GM19468 (cell line): ENCODE measurements at regions not wholly inside any gene's neighbourhood (a gene's known extent, or its start where the extent isn't known, plus 50 kb on each side); places are given as distances from the start of the nearest gene placed in this dataset.

Experiments
- ATAC-seq: cut with Tn5 transposase; IDR thresholded peaks from one replicate; pipeline ENCODE4 v1.9.1; 2021; ENCODE audit warnings: mild to moderate bottlenecking, moderate library complexity, moderate number of reproducible peaks; ENCODE audit not compliant: unreplicated experiment; ENCODE audit errors: extremely low read depth

DNA sequence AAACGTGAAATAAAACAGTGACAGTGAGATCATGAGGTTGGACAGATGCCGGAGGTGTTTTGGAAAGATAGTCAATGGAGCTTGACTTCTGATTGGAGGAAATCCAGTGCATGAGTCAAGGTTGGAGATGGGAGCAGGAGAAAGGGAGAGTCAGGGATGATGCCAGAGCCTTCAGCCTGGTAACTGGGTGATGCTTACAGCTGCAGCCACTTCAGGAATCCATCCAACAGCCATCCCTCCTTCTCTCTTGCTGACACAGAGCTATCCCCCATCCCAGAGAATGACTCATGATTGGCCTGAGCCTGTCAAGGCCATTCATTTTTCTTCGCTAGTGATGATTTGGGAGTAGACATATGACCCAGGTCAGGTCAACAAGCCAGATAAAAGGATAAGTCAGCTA is 112.8 kb downstream of the SAMD5 start:
- ATAC-seq = no peak

DNA sequence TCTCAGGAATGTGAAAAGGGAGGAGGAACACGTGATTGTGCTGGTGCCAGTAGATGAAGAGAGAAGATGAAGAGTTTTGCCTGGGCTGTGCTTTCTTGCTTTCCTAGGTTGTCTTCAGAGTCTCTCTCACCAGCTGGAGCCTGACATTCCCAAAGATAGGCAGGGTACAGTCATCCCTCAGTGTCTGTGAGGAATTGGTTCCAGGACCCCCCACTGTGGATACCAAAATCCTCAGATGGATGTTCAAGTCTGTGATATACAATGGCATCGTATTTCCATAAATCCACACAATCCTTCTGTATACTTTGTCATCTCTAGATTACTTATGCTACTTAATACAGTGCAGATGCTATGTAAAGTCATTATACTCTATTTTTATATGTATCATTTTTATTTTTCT is 113.5 kb downstream of the SAMD5 start:
- no peak for ATAC-seq

DNA sequence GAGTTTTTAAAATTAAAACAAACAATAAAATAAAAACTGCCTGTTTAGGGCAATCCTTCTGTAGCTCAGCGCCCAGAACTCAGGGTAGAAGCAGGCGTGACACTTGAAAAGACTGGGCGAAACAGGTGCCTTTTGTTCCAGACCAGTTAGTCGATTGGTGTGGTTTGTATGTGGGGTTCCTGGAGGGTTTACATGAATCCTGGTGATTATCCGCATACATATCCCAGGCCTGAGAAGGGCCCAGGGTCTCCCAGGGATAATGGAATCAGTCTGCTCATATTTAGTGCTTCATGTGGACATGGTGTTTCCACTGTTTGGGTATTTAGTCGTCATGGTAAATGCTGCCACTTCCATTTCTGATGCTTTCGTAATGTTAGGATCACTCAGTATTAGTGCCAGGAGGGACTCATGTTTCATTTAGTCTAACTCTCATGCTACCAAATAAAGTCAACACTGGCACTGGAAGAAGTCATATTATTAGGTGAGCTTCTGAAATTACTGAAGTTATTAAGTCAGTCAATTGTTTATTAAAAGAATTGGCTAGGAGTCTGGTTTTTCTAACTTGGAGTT is 116.5 kb downstream of the SAMD5 start:
- ATAC-seq = no peak

DNA sequence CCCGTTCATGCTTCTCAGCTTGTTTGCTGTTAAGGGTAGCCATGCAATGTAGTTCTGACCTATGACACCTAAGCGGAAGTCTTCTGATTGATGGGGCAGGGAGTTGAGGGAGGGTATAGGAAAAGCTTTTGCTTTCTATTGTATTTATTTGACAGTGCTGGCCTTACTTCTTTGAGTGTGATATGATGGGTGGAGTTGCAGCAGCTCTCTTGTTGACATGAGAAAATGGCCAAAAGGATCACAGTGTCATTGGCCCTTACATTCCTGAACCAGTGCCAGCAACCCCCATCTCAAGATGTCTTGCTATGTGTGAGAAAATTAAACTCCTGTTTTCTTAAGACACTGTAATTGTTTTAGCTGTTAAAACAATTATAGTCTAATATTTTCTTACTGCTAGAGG is 117.5 kb downstream of the SAMD5 start:
- no peak for ATAC-seq

DNA sequence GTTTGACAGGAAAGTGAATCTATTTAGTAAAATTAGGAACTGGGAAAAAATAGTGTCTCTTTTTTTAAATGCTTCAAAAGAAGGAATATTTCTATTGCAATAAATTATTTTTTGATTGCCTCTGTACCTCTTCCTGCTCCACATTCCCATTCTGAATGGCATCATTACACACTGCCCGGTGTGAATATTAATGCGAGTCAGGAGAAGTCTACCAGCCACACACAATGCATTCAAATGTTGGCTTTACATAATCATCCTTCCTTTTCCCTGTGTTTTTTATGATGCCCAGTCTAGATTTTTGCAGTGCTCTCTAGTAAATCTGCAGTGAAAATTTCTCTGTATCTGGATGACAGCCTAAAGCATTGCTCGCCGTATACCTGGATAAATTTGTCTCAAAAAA is 118.9 kb downstream of the SAMD5 start:
- no peak for ATAC-seq

DNA sequence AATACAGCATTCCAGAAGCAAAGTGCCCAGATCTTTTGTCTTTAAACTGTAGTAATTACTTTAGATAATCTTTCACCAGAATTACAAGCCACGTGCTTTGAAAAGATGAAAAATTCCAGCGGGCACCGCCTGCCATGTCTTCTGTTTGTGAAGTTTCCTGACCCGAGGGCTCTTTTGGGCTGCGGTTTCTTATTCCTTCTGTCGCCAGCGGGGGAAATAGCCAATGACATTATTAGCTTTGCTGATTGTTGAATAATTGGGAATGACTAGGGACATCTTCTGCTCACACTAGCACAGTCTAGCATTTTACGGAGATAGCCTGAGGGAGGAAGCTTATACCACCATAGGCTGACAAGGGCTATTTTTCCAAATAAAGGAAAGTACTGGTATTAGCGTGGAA is 124.7 kb downstream of the SAMD5 start:
- no peak for ATAC-seq

DNA sequence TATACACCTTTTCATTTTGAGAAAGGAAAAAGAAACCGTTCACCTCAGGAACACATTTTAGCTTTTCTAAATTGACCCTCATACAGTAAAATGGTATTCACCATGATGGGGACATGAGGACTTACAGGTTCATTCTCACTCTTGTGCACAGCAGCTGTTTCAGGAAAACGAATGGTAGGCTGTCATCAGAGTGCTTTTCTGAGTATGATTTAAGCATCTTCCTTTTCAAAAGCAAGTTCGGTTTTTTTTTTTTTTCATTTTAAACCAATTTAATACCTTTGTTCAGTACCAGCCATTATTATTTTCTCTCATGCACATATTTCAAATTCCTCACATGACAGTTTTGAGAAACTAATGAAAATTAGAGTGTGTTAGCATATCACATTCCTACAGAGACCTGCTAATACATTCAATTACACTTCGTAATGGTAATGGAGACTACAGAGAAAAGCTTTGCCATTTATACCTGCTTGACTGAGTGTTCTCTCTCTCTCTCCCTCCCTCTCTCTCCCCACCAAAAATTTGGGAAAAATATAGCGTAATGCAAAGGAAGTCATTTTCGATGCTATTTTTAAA is 129.2 kb downstream of the SAMD5 start:
- no peak for ATAC-seq

DNA sequence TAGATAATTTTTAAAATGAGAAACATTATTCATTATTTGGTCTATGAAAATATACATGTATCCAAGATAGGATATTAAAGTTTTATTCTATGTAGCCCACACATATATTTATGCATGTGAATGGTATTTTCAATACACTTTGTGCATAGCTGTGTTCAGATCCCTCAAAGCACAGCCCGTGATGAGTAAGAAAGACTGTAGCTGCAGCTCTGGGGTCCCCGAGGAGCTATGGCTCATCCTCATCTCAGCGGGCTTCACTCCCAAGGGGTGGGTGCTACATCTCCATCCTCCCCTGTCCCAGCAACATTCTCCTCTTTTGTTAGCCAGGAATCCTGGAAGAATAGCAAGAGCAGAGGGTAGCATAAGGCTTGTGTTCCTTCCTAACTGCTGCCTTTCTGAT is 130.8 kb downstream of the SAMD5 start:
- ATAC-seq = no peak

DNA sequence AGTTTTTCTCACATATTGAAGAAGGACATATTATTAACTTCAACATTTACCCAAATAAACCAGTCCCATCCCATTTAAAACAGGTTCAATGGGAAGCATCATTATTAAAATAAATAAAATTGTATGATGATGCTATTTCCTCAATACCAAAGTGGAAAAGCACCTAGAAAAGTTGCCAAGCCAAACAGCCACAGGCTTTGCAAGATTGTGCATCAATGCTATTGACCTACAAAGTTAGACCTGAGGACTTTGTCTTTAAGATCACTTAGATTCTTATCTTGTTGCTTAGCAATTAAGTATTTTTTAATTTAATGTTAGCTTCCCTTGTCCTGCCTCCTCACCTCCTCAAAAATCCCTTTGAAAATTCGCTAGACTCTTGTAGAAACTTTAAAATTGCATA is 132.1 kb downstream of the SAMD5 start:
- ATAC-seq = no peak

DNA sequence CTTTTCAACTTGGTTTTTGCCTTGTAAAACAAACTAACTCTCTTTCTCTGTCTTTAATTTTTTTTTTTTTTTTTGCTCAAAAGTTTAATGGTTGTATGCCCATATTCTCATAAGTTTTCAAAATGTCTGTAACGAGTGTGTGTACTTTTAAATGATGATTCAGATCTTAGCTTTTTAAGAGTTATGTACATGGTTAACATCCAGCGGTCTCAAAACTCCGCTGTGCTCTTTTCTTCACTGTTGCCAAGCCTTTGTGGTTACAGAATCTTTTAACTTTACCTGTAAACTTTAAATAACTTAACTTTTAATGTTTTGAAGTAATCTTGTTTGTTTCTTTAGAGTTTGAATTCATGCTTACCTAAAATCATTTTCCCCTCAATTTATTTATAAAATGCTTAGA is 133.0 kb downstream of the SAMD5 start:
- no peak for ATAC-seq

DNA sequence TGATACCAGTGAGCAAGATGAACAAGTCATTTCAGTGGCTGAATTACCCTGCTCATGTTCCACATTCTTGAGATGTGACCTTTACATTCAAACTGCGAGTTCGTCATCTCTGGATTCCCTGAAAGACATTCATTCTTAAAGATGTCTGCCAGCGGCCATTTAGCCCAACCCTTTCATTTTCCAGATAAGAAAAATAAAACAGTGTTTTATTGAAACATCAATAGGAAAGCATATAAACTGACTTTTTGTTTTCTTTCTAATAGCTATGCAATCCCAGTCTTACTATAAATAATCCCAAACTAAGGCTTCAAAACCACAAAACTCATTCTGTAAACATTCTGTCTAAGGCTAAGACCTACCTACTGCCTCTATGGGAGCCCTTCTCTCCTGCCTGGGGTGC is 134.0 kb downstream of the SAMD5 start:
- no peak for ATAC-seq

DNA sequence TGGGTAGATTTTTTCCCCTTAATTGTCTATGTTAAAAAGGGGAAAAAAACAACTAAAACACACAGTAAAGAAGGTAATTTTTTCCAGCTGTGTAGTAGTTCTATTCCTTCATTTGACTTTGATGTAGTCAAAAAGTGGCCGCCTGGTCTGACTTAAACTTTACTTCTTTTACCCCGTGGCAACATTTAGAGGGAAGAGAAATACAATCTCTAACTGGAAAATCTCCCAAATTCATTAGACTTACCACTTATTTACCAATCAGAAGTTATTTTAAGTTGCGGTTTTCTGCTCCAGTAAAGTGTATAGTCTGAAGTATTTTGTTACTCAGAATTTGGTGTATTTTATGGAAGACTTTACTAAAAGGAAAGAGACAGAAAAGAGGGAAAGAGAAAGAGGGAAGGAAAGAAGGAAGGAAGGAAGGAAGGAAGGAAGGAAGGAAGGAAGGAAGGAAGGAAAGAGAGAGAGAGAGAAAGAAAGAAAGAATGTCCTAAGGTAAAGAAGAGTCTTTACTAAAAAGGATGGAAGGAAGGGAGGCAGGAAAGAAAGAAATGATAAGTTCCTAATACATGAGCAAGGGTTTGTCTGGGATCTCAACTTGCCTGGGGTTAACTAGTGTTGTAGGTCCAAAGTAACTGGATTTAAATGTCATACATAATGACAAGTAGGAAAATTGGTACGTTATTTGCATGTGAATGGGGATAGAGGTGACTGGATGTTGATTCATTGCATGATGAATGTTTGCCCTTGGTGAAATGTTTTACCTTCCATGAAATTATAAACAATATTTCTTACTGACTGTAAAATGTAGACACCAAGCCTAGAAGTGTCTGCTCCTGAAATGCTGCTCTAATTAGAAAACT is 135.1 kb downstream of the SAMD5 start:
- no peak for ATAC-seq

DNA sequence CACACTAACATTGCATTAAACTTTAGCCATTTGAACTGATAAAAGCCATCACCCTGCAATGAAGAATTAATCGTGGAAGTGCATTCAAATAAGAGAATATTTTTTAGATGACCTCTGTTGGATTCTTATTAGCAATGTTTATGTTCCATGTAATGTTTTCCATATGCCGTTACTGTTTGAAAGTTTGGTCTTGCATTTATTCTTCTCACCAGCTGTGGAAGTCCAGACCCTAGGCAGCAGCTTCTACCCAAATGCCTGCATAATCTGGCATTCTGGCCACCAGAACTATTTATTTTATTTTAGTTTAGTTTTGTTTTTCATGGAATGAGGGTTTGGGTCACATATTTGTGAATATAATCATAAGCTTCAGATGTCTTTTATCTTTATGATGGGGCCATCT is 140.4 kb downstream of the SAMD5 start:
- no peak for ATAC-seq

DNA sequence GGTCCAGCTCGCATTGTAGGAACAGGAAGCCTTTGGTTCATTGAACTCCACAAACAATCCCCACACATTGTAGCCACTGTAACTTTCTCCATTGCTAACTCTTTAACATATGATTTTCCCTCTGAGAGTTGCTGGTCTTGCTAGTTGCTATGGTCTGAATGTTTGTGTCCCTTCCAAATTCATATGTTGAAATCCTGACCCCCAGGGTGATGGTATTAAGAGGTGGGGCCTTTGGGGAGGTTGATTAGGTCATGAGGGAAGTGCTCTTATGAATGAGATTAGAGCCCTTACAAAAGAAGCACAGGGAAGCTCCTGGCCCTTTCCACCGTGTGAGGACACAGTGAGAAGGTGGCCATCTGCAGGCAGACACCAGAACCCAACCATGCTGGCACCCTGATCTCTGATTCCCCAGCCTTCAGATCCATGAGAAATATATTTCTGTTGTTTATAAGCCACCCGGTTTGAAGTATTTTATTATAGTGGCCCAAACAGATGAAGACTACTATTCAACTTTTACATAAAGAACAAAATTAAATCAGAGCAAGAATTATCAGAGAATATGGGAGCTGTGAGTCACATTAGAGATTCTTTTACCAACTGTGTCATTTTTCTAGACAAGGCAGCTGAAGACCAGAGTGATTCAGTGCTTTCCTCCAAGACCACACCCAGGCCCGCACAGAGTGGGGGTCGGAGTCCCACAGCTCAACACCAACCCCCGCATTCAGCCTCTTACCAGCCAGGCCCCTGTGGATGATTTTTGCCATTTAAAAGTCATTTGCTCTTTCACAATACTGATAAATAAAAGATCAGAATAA is 143.0 kb downstream of the SAMD5 start:
- no peak for ATAC-seq

DNA sequence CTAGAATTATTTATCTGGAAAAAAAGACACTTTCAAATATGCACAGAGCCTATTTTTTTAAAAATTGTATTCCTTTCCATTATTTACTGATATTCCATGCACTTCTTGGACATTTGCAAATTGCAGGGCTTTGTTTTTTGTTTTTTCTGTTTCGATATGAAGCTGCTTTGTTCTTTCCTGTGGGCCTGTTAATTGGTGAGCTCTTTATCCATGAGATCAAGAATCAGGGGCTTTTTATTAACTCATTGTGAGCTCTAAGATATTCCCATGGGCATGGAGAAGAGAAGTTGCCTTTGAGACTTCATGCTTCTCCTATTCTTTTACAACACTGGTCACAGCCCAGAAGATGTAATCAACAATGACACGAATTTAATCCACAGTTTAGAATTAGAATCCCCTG is 145.1 kb downstream of the SAMD5 start:
- no peak for ATAC-seq

DNA sequence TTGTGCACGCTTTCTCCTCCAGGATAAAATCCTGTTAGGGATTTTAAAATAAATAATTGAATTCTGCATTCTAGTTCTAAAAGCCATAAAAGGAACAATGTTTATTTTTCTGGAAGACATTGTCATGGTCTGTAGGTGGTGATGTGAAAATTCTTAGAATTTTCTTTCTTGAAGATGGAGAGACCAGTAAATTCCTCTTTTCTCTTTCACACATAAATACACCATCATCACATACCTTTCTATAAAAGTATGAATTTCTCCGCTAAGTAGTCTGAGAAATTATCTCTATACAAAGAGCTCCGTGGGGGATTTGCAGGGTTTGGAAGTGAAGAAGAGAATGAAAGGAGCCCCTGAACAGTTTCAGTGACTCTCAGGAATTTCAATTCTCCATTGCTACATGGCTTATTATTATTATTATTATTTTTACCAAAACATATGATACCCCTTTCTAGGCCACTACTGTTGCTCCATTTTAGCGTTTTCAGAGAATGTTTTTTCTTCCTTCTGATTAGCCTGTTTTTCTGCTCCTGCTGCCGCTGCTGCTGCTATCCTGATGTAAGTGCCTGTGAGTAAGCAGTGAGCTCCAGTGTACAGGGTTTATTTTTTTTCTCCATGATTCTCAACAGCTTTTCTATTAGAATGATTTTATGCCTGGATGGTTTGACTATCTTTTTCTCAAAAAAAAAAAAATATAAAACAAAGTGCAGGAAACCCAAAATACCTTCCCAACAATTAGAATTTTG is 145.8 kb downstream of the SAMD5 start:
- ATAC-seq = no peak

DNA sequence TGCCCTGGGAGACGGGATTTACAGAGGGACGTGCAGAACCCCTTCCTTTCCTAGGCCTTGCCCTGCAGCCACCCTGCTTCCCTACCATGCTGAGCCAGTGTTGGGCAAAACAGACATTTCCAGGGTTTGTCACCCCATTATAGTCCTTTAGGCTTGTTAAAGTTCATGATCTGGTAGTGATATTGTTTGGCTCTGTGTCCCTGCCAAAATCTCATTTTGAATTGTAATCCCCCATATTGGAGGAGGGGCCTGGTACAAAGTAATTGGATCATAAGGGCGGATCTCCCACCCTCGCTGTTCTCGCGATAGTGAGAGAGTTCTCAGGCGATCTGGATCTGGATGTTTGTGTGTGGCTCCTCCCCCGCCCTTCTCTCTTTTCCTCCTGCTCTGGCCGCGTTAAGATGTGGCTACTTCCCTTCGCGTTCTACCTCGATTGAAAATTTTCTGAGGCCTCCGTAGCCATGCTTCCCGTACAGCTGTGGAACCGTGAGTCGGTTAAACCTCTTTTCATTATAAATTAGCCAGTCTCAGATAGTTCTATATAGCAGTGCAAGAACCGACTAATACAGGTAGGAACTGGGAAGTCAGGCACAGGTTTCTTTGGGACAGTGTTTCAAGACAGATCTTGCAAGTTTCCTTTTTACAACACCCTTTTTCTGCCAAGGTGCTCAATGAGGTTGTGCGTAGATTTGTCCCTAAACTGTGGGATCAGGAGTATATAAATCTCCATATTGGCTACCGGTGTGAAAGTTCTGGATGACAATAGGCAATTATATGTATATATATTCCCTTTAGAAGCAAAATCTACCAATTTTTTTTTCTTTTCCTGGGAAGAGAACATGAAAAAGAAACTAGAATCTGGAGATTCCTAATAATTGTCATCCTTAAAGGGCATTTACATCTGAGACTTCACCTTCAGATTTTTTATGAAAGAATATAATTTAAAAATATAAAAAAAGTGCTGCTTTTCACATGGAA is 152.1 kb downstream of the SAMD5 start:
- no peak for ATAC-seq

DNA sequence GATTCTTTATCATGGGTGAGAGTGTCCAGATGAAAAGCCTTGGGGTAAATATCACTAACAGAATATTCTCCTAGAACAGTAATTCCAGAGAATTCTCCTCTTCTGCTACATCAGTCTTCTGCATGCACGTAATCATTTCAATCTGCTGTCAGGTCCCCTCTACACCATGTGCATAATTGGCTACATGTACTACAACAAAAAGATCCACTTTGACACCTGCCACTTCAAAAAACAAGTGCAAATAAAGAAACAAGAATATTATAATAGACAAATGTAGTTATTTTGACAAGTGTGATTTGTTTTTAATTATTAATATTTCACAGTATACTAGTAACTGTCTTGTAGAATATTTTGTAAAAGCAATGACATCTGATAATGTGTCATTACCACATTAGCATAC is 154.2 kb downstream of the SAMD5 start:
- ATAC-seq = no peak

DNA sequence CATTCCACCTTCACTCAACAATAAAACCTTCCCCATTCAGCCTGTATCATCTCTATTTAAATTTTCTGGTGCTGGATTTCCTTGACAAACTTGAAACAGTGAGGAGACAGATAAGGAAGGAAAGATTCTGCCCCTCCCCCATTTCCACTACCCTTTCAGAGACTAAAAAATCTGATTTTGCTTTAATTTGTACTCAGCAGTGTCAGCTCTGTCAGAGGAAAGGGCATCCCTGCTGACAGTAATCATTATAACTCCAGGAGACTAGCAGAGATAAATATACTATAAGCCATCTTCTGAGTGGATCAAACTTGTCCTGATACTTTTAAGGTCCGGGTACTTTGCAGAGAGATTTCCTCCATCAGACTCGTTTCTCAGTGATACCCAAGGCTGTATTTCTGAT is 155.6 kb downstream of the SAMD5 start:
- no peak for ATAC-seq
